ENCODE measurements at regions not wholly inside any gene's neighbourhood (a gene's known extent, or its start where the extent isn't known, plus 50 kb on each side); places are given as distances from the start of the nearest gene placed in this dataset.

DNA sequence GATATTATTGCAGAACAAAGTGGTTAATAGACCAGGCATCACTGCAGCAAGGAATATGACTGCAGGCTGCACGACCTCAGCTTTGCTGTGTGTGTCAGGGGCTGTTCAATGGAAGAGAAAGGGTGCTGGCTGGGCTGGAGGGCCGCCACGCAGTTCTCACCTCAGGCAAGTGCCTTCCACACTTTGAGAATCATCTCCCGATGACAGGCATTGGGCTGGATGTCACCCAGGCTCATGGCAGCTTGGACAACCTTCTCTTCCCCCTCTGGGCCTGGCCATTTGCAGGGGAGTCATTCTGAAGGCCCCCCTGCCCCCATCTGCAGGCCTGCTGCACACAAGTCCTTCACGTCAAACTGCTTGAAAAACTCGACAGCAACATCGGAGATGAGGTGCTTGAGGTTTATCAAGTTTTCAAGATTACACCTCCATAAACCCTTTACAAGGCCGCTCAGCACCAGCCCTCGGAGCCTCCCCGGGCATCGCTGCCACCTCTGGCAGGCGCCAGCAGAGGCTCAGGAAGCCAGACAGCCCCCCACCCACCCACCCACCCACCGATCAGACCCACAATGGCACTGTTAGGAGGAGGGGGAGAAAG lies 165.9 kb upstream of the GSC start:
- no peak for TF ChIP-seq EP300 (IDR thresholded peaks at IDR 0.05)
- TF ChIP-seq, protein P1, sequence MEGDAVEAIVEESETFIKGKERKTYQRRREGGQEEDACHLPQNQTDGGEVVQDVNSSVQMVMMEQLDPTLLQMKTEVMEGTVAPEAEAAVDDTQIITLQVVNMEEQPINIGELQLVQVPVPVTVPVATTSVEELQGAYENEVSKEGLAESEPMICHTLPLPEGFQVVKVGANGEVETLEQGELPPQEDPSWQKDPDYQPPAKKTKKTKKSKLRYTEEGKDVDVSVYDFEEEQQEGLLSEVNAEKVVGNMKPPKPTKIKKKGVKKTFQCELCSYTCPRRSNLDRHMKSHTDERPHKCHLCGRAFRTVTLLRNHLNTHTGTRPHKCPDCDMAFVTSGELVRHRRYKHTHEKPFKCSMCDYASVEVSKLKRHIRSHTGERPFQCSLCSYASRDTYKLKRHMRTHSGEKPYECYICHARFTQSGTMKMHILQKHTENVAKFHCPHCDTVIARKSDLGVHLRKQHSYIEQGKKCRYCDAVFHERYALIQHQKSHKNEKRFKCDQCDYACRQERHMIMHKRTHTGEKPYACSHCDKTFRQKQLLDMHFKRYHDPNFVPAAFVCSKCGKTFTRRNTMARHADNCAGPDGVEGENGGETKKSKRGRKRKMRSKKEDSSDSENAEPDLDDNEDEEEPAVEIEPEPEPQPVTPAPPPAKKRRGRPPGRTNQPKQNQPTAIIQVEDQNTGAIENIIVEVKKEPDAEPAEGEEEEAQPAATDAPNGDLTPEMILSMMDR (IDR thresholded peaks at IDR 0.05): no peak
